ENCODE measurements at regions not wholly inside any gene's neighbourhood (a gene's known extent, or its start where the extent isn't known, plus 50 kb on each side); places are given as distances from the start of the nearest gene placed in this dataset.

DNA sequence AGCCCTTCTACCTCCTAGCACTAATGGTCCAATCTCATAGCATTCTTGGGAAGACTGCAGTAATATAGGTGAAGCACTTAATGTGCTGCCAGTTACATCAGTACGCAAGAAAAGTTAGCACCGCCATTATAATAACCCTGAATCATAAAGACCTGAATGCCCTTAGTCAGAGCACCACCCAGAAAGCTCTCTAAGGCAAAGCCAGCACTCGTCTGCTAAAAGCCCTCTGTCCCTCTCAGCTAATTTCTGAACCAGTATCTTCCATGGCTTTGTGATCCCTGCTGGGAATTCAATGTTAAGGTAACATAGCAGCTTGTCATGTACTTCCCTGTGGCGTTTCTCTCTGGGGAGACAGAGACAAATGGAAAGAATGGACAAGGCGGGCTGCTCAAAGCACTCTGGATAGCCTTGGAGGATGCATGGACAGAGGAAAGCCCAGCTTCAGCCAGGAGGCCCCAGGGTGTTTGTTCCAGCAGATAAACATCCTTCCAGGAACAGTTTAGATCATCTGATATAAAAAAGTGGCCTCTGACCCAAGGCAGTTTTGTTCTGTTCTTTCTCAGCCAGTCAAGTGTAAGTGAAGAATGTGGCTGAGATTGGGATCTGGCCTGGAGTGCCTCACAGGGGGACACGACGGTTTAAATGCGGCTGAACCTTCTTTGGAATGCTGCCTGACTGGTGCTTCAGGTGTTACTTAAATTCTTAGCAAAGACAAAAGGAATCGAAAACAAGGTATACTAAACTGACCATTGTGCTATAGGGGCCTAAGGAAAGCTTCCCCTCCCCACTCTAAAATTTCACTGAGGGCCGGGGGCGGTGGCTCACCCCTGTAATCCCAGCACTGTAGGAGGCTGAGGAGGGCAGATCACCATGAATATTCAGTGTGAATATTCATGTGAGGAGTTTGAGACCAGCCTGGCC is 58.1 kb upstream of the VTCN1 start (continued):
- peak; percentile 38; the same call in 1 of the 2 replicates for TF ChIP-seq TAF1 (IDR thresholded peaks at IDR 0.05; ENCODE audit: low read depth, low read length)
- TF ChIP-seq POU5F1 (IDR thresholded peaks at IDR 0.05; ENCODE audit: low read depth, low read length), result peak; percentile 69; the same call in 1 of the 2 replicates
- peak in 1 of 2 experiments; percentile 75; a peak in 2 of 4 replicates for TF ChIP-seq HDAC2 (IDR thresholded peaks at IDR 0.05; ENCODE audit: borderline replicate concordance in 1 of 2, low read depth in 2 of 2, low read length in 2 of 2)
- TF ChIP-seq PHF8 (conservative IDR thresholded peaks at IDR 0.05; ENCODE audit: low read depth, low read length), result no peak
- peak; percentile 98 for TF ChIP-seq SP1 (IDR thresholded peaks at IDR 0.05; ENCODE audit: low read depth, low read length)
- no peak for TF ChIP-seq SP2 (IDR thresholded peaks at IDR 0.05; ENCODE audit: low read length)
- no peak for TF ChIP-seq CBX5 (IDR thresholded peaks at IDR 0.05; ENCODE audit: low read depth, low read length)
- TF ChIP-seq EZH2 (IDR thresholded peaks at IDR 0.05; ENCODE audit: low read depth, low read length, severe bottlenecking), result no peak
- TF ChIP-seq BCL11A (IDR thresholded peaks at IDR 0.05; ENCODE audit: low read depth in 2 of 2, low read length in 2 of 2), result peak in 1 of 2 experiments; percentile 97
- no peak for TF ChIP-seq CTBP2 (IDR thresholded peaks at IDR 0.05; ENCODE audit: borderline replicate concordance, insufficient read depth, insufficient read length, low read length)
- peak; percentile 72; the same call in 1 of the 2 replicates for TF ChIP-seq CHD2 (IDR thresholded peaks at IDR 0.05; ENCODE audit: low read length)
- TF ChIP-seq POLR2A (IDR thresholded peaks at IDR 0.05; ENCODE audit: control extremely low read depth in 1 of 2, low read depth in 2 of 2, low read length in 2 of 2), result no peak
- no peak for TF ChIP-seq ZNF274 (IDR thresholded peaks at IDR 0.05; ENCODE audit: borderline replicate concordance, extremely low read depth, low read length)
- TF ChIP-seq TCF12 (IDR thresholded peaks at IDR 0.05; ENCODE audit: low read depth, low read length), result peak; percentile 94
- no peak for TF ChIP-seq SUZ12 (IDR thresholded peaks at IDR 0.05; ENCODE audit: low read length)
- TF ChIP-seq, protein P1, sequence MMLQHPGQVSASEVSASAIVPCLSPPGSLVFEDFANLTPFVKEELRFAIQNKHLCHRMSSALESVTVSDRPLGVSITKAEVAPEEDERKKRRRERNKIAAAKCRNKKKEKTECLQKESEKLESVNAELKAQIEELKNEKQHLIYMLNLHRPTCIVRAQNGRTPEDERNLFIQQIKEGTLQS (IDR thresholded peaks at IDR 0.05; ENCODE audit: insufficient read depth, low read depth, low read length), result no peak
- peak; percentile 13; the same call in 1 of the 2 replicates for TF ChIP-seq KDM1A (IDR thresholded peaks at IDR 0.05; ENCODE audit: borderline replicate concordance, low read length)
- TF ChIP-seq TEAD4 (IDR thresholded peaks at IDR 0.05; ENCODE audit: low read depth, low read length), result peak; percentile 98
- peak; percentile 27; the same call in 1 of the 2 replicates for TF ChIP-seq TBP (IDR thresholded peaks at IDR 0.05; ENCODE audit: low read depth, low read length)
- TF ChIP-seq CHD1 (IDR thresholded peaks at IDR 0.05; ENCODE audit: low read depth, low read length), result no peak
- no peak for TF ChIP-seq KDM4A (IDR thresholded peaks at IDR 0.05; ENCODE audit: low read depth, low read length, severe bottlenecking)
- TF ChIP-seq YY1 (IDR thresholded peaks at IDR 0.05; ENCODE audit: low read depth, low read length), result peak; percentile 53
- no peak for TF ChIP-seq SIN3A (conservative IDR thresholded peaks at IDR 0.05 in 1 of 2, IDR thresholded peaks at IDR 0.05 in 1 of 2; ENCODE audit: low read depth in 1 of 2, low read length in 2 of 2)
